WERI-Rb-1 (cell line): ENCODE measurements at regions not wholly inside any gene's neighbourhood (a gene's known extent, or its start where the extent isn't known, plus 50 kb on each side); places are given as distances from the start of the nearest gene placed in this dataset.

ENCODE experiments used
- DNase-seq: peaks from one replicate; pipeline ENCODE4 v3.0.0-alpha.2; 2020
- H3K27ac ChIP-seq: fragments of 250-450 bp; sonication (Bioruptor Pico); 2 replicates; pipeline ENCODE4 v1.5.1; 2020; ENCODE audit warnings: mild to moderate bottlenecking, moderate library complexity
- H3K27me3 ChIP-seq: fragments of 250-450 bp; sonication (Bioruptor Pico); 2 replicates; pipeline ENCODE4 v1.5.1; 2021; ENCODE audit warnings: mild to moderate bottlenecking, low read depth, moderate library complexity; ENCODE audit not compliant: insufficient read depth, severe bottlenecking
- H3K36me3 ChIP-seq: fragments of 250-450 bp; sonication (Bioruptor Pico); 2 replicates; pipeline ENCODE4 v1.5.1; 2020; ENCODE audit warnings: mild to moderate bottlenecking, moderate library complexity
- H3K4me3 ChIP-seq: 2 replicates; pipeline ENCODE4 v1.5.1; 2011; ENCODE audit warnings: low read depth, mild to moderate bottlenecking, control low read depth, low read length
- H3K9me3 ChIP-seq: fragments of 250-450 bp; sonication (Bioruptor Pico); 2 replicates; pipeline ENCODE4 v1.5.1; 2021; ENCODE audit warnings: mild to moderate bottlenecking, moderate library complexity; ENCODE audit not compliant: severe bottlenecking
- CTCF ChIP-seq: IDR thresholded peaks from 2 replicates; pipeline ENCODE4 v1.5.1; 2011; ENCODE audit warnings: low read depth, mild to moderate bottlenecking, control low read depth, inconsistent platforms, low read length

- TF ChIP-seq CTCF = no peak
- DNase-seq = no peak
- H3K4me3 ChIP-seq = no peak overlapping the region
Observed at GRCh38 chr5:45101146-45101545, 292.4 kb downstream of the MRPS30 start.

GRCh38 chr5:45105491-45105994, 296.8 kb downstream of the MRPS30 start:
- Histone ChIP-seq H3K9me3 (no peaks in the 10 kb centered on the region), H3K27me3 (no peaks in the 10 kb centered on the region), H3K27ac (no peak overlapping the region), H3K4me3 (no peak overlapping the region), H3K36me3 (no peaks in the 10 kb centered on the region)
- DNase-seq = no peak
- TF ChIP-seq CTCF = no peak

More at GRCh38 chr5:45101146-45101545, 292.4 kb downstream of the MRPS30 start:
- Histone ChIP-seq H3K27ac (no peak overlapping the region), H3K27me3 (no peaks in the 10 kb centered on the region), H3K36me3 (no peaks in the 10 kb centered on the region), H3K9me3 (no peaks in the 10 kb centered on the region)

- Histone ChIP-seq H3K36me3 (no peaks in the 10 kb centered on the region), H3K9me3 (no peaks in the 10 kb centered on the region), H3K27me3 (no peaks in the 10 kb centered on the region), H3K4me3 (no peak overlapping the region), H3K27ac (no peak overlapping the region)
- TF ChIP-seq CTCF = no peak
- DNase-seq = no peak
Observed at GRCh38 chr5:45109062-45109461, 300.3 kb downstream of the MRPS30 start.

- Histone ChIP-seq H3K36me3 (no peaks in the 10 kb centered on the region), H3K27me3 (no peaks in the 10 kb centered on the region), H3K9me3 (no peaks in the 10 kb centered on the region), H3K4me3 (no peak overlapping the region), H3K27ac (no peak overlapping the region)
- no peak for DNase-seq
- TF ChIP-seq CTCF = no peak
Observed at GRCh38 chr5:45109636-45110035, 300.9 kb downstream of the MRPS30 start.

- H3K9me3 ChIP-seq = no peaks in the 10 kb centered on the region
- no peak overlapping the region for H3K4me3 ChIP-seq
- no peaks in the 10 kb centered on the region for H3K27me3 ChIP-seq
- no peak for DNase-seq
- no peak overlapping the region for H3K27ac ChIP-seq
- TF ChIP-seq CTCF = no peak
- H3K36me3 ChIP-seq = no peaks in the 10 kb centered on the region
Observed at GRCh38 chr5:45110399-45110798, 301.7 kb downstream of the MRPS30 start.

- Histone ChIP-seq H3K4me3 (no peak overlapping the region), H3K27ac (no peak overlapping the region), H3K36me3 (no peaks in the 10 kb centered on the region), H3K9me3 (no peaks in the 10 kb centered on the region), H3K27me3 (no peaks in the 10 kb centered on the region)
- DNase-seq = no peak
- no peak for TF ChIP-seq CTCF
Observed at GRCh38 chr5:45113726-45114125, 305.0 kb downstream of the MRPS30 start.
